ENCODE measurements at regions not wholly inside any gene's neighbourhood (a gene's known extent, or its start where the extent isn't known, plus 50 kb on each side); places are given as distances from the start of the nearest gene placed in this dataset.

GRCh38 chr5:157911568-157911967 is 52.6 kb upstream of the CLINT1 start:
- DNase-seq (ENCODE audit: low read depth in 3 of 3, low spot score in 2 of 3), result no peak
